Activated CD4-positive, alpha-beta T cell treated with anti-CD3 and anti-CD28 coated beads for 24 hours (primary cell): ENCODE measurements at regions not wholly inside any gene's neighbourhood (a gene's known extent, or its start where the extent isn't known, plus 50 kb on each side); places are given as distances from the start of the nearest gene placed in this dataset.
"Not testable (repeated sequence)": the region's sequence is repeated elsewhere in the genome, so short reads cannot be mapped to it uniquely, and the experiment has no call there.

Experiments
- DNase-seq, 2 donors: peaks; one replicate each; pipeline ENCODE4 v3.0.0-alpha.2; 2020; ENCODE audit warnings: low read depth in 2 of 2

DNA sequence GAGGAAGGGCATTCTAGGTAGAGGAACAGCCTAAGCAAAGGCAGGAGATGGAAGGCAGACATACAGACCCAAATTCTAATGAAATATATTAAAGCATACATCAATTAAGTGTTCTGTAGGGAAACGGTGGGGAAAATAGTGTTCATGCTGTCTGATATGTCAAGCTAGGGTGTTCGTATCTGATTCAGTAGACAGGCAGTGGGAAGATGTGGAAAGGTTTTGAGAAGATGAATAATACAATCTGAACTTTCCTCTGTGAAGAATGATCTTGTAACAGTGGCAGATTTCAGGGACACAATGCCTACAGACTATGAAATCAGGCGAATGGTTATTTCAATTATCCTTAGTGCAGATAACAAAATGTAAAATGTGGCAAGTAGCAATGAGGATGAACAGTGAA, 594.2 kb downstream of the KCTD12 start:
- no peak for DNase-seq

DNA sequence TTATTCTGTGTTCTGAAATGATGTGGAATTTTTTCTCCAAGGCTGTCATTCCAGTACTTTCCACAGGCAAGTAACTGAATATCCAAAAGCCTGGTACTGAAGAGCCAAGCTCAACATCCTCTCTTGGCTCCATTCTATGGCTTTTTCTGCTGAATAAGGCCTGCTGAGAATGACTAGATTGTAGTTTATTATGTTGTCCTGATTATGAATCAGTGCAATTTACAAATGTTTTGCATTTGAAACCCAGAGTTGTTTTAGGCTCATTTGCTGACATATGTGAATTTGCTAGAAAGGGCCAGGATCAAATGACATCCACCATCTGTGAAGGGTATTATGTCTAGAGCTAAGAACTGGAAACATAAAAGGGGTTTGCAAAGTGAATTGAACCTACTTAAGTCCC, 596.6 kb downstream of the KCTD12 start:
- DNase-seq, result no peak

DNA sequence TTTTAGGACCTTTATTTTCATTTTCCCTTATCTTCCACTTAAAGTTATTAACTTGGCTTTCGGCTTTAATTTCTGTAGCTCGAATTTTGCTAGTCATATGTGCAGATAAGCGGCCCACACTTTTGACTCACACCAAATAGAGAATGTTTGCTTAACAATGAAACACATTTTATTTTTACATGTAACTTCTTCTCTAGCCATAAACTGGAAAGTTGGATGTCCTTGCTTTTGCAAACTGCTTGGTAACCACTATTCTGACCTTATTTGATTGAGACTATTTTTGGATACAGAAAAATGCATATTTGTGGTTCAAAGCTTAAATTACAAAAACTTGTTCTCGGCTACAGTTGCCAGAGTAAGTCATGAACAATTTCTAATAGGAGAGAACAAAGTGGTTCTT, 600.0 kb downstream of the KCTD12 start:
- DNase-seq, result no peak

DNA sequence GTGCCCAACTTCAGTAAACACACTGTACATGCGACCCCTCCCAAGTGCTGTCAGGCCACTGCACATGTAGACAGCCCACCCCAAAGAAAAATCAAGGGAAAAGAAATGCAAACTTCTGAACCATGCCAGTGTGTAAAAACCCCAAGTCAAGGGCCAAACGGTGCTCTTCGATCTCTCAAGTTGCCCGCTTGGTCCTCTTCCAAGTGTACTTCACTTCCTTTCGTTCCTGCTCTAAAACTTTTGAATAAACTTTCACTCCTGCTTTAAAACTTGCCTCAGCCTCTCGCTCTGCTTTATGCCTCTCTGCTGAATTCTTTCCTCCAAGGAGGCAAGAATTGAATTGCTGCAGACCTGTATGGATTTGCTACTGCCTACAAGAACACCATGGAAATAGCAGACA, 600.7 kb downstream of the KCTD12 start:
- no peak for DNase-seq

DNA sequence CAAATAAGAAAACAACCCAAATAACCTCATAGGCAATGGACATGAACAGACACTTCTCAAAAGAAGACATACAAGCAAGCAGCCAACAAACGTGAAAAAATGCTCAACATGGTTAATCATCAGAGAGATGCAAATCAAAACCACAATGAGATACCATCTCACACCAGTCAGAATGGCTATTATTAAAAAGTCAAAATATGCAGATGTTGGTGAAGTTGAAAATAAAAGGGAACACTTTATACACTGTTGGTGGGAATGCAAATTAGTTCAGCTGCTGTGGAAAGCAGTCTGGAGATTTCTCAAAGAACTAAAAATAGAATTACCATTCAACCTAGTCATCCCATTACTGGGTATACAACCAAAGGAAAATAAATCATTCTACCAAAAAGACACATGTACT, 606.4 kb downstream of the KCTD12 start:
- DNase-seq, result not testable (repeated sequence)

DNA sequence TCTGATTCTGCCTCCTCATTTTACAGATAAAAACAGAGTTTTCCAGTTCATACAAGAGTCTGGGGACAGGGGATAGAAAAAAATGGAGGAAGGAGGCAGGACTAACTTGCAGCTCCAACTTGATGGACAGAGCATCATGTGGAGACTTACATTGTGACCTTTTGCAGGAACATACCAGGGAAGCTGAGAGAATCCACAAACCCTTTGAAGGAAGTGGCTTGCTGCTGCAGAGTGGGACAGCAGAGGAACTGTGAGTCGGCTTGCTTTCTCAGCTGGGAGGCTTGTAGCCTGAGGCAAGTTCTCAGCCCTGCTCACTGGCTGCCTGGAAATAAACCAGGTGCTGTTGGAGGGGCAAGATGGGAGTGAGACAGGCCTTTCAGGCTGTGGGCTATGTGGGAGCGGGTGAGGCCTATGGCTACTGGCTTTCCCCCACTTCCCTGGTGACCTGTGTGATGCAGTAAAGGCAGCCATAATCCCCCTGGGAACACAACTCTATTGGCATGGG, 614.4 kb downstream of the KCTD12 start:
- DNase-seq, result no peak

DNA sequence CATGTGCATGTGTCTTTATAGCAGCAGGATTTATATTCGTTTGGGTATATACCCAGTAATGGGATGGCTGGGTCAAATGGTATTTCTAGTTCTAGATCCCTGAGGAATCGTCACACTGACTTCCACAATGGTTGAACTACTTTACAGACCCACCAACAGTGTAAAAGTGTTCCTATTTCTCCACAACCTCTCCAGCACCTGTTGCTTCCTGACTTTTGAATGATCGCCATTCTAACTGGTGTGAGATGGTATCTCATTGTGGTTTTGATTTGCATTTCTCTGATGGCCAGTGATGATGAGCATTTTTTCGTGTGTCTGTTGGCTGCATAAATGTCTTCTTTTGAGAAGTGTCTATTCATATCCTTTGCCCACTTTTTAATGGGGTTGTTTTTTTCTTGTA, 617.9 kb downstream of the KCTD12 start:
- not testable (repeated sequence) for DNase-seq

DNA sequence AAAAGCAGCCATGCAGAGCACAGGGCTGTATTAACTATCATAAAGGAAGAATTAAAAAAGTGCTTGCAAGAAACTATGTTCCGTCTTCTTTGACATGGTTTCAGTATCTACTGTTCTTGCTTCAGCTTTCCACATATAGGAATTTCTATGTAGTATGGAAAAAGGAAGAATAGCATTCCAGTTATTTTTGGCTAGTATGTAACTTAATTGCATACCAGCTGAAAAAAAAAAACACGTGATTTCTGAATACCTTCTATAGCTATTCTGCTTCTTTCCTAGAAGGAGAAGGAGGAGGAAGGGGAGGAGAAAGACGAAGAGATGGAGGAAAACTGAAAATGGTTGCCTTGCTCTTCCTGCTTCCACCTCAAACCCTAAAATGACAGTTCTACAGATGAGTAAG, 619.0 kb downstream of the KCTD12 start:
- no peak for DNase-seq

DNA sequence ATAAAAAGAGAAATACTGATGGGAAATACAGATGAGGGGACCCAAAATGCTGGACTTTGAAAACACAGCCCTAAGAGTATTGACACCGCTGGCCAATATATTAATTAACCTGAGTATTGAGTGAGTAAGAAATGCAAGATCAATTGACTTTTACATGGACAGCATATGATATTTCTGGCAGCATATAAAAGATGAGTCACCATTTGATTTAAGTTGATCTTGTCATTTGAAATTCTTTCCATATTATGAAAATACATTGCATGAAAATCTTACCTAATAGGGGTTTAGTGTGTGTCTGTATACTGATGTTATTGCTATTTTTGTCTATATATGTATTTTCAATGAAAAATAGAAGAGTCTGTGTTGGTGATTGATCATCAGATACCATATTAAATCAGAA, 619.6 kb downstream of the KCTD12 start:
- no peak for DNase-seq

DNA sequence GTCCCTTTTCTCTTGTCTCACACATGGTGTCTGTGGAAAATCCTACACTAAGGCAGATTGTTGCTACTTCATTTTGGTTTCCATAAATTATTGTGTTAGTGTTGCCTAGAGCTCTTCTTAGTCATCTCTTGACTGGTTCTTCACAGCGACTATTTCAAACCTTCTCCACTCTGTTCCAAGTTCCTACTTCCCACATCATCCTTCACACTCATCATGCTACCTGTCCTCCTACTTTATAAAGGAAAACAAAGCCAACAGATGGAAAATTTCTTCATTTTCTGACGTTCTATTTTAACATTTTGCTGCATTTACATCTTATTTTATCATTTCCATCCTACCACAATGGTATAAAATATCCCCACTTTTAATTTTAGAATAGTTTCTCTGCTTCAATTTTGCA, 614.1 kb downstream of the LMO7 start:
- no peak for DNase-seq

DNA sequence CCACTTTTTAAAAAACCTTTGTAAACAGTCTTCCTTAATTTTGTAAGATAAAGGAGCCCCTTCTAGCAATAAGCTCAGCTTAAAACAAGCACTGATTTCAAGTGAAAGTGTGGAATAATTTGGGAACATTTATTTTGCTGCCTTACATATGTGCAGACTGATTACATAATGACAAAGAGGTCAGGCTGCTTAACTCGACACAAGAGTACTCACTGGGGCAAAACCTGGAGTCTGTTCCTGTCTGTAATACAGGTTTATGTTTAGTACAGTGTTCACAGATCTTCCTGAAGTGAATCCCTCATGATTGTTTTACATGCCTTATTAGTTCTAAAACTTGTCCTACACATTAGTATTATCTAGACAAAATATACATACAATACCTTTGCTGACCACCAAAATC, 609.8 kb downstream of the LMO7 start:
- DNase-seq, result no peak

DNA sequence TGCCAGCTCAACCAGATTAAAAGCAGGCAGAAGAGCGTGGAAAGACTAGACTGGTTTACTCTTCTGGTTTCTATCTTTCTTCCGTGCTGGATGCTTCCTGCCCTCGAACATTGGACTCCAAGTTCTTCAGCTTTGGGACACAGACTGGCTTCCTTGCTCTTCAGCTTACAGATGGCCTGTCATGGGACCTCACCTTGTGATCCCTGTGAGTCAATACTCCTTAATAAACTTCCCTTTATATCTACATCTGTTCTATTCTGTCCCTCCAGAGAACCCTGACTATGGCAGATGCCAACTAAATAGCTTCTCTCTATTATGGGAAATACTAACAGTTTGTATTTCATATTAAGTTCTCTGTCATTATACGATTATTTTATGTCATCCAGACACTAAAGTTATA, 609.1 kb downstream of the LMO7 start:
- DNase-seq, result no peak

DNA sequence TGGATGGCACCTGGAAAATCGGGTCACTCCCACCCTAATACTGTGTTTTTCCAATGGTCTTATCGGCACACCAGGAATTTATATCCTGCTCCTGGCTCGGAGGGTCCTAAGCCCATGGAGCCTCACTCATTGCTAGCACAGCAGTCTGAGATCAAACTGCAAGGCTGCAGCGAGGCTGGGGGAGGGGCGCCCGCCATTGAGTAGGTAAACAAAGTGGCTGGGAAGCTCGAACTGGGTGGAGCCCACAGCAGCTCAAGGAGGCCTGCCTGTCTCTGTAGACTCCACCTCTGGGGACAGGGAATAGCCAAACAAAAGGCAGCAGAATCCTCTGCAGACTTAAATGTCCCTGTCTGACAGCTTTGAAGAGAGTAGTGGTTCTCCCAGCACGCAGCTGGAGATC, 607.0 kb downstream of the LMO7 start:
- not testable (repeated sequence) for DNase-seq

DNA sequence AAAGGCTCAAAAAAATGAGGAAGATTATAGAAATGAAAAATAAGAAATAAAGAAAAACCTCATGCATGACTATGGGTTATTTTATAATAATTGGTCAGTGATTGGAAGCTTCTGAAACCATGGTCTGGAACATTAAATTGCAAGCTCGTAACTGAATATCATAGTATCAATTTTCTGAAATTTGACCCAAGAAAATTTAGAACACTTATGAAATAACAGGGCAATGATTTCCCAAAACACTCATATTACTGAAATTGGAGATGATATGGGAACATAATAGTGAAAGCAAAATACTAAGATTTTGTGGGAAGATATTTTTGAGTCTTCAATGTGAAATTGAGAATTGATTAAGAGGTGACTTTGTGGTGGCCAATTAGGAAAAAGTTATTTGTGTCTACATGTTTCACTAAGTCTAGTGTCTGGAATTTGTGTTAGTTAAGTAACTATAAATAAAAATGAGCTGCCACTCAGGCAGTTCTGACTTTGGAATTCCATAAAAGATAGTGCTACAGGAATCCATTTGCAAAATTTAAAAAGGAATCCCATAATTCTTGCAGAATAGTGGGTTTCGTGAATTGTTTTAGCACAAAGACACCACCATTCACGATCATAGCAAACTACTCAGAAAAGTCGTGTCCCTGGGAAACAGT, 603.0 kb downstream of the LMO7 start:
- no peak for DNase-seq

DNA sequence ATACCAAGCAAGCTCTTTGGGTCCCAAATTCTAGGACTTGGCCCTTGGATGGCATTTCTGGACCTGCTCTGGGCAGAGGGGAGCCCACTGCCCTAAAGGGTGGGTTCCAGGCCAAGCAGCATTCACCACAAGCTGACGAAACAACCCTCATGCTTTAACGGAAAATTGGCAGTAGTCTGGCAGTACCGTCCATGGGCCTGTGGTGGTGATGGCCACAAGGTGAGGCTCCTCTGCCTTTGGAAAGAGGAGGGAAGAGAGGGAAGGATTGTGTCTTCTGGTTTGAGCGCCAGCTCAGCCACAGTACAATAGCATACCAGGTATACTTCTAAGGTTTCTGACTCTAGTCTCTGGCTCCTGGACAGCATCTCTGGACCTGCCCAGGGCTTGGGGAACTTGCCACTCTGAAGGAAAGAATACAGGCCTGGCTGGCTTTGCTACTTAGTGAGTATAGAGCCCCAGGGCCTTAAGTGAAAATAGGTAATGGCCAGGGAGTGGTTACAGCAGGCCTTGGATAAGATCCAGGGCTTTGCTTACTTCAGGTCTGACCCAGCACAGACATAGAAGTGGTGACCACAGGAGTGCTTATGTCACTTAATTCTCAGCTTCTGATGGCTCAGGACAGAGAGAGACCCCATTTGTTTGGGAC, 595.5 kb downstream of the LMO7 start:
- no peak for DNase-seq

DNA sequence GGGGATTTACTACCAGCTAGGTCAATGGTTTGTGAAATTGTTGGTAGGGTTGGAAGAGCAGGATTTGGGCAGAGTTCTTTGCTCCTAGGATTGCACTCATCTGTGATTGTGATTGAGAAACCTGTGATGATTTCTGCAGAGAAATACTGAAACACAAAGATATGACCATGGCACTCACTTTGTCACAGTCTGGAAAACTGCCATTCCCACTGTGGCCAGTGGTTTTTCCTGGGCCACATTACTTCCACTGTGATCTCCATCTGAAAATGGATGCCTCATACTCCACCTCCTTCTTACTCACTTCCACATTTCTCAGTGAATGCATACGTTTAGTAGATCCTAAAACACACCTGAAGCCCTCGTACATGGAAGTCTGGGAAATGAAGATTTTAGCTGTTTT, 593.2 kb downstream of the LMO7 start:
- no peak for DNase-seq

DNA sequence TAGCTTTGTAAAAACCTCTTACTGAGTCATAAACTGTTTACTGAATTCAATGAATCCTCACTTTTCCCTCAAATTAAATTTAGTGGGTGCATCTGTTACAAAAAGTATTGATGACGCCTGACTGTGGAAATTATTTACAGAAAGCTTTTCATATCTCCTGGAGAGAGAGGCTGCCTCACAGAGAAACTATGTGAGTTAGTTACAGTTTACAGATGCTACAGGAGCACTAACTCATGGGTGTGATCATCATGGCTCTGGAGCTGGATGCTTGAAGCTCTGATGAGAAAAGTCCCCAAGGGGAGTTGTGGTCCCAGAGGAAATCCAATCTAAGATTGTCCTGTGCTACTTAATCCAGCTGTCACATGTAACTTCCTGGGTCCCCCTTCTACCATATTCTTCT, 590.8 kb downstream of the LMO7 start:
- no peak for DNase-seq

DNA sequence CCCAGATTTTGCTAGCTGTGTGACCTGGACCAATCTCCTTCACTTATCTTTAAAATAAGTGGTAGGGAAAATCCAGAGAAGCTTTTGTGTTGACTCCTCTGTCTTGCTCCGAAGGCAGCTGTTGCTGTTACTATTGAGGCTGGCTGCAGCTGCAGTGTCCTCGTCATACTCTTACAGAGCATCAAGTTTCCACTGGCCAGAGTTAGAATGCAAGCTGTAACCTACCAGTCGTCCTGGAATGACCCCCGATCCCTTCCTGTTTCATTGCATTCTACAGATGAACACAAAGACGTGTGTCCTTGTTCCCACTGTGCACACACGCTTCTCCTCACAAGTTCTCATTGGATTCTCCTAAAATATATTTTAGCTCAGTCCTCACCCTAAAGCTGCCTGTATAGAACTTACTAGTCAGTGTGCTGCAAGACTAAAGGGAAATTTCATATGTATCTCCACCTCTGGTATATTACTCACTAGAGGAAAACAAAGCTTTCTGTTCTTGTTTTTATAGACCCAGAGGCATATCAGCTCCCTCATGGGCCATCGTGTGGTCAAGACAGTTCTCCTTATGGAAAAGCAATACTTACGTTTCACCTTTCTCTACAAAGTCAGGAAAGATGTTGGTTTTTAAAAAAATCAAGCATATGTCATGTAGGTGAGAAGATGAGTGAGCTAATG, 589.8 kb downstream of the LMO7 start:
- no peak for DNase-seq

DNA sequence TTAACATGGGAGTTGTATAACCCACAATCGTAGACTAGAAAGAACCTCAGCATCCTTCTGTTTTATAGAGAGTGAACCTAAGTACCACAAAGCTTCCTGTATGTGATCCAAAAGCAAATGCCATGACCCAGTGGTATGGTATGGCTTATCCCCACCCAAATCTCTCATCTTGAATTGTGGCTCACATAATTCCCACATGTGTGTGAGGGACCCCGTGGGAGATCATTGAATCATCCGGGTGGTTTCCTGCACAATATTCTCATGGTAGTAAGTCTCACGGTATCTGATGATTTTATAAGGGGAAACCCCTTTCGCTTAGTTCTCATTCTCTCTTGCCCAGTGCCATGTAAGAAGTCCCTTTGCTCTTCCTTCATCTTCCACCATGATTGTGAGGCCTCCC, 587.9 kb downstream of the LMO7 start:
- no peak for DNase-seq

DNA sequence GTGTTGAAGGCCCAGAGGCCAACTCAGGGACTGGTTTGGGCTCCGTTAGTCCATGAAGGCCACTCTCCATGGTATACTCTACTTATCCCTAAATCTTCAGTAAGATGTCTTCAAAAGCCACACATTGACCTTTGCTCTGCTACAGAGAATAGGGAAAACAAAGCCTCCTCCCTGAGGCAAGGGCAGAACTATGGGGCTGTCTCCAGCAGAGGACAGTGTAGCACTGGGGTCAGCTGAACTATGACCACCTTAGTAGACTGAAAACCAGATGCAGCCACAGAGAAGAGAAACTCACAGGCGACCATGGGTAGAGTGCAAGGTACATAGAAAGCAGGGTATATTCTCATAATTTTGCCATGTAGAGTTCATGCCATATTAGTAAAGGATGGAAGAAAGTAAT, 587.4 kb downstream of the LMO7 start:
- DNase-seq, result no peak

DNA sequence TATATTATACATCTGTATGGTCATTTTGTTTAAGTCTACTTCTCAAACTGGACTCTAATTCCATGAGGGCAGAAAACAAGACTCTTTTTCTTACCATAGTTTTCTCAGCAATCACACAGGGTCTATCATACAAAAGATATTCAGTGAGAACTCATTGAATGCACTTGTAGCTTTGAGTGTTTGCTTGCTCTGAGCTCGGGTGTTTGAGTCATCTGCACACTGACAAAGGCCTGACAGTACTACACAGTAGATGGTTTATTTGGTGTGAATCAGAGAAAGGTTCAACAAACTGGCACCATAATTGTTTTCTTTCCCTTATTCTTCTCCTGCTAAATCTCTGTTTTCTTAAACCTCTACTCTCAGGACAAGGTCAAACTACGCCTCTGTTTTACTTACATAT, 586.4 kb downstream of the LMO7 start:
- no peak for DNase-seq

DNA sequence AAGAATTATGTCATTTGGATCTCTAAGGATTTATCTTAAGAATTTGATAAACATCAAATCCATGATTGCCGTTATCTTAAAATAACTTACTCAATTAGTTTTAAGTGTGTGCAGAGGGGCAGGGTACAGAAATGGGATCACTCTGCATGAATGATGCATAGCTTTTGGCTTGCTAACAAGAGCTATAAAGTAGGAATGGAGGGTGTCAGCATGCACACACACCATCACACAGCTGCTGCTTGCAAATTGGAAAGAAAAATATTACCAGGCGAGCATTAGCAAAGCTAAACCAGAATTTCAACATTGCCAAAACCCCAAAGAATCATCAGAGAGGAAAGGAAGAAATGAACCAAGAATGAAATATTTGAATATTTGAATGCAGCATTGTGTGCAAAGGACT, 580.6 kb downstream of the LMO7 start:
- DNase-seq, result no peak

DNA sequence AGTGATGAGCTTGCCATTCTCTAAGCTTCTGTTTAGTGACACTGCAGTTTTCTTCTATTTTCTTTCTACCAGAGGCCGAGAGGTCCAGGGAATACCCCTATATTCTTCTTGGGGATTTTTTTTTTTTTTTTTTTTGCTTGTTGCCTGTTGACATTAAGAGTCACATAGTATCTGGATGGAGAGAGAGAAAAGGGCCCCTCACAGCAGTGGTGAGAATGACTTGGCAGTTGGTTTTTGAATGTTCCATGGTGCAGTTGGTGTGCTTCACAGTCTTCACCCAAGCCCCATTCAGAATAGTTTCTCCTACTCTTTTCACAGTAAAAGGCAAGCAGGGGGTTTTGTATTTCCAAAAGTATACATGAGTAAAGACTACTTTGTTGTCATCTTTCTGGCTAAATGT, 577.9 kb downstream of the LMO7 start:
- DNase-seq, result no peak
